DMS53 (cell line): ENCODE measurements at regions not wholly inside any gene's neighbourhood (a gene's known extent, or its start where the extent isn't known, plus 50 kb on each side); places are given as distances from the start of the nearest gene placed in this dataset.

Experiments
- DNase-seq: peaks from one replicate; lab custom pipeline; 2025; lab: John Stamatoyannopoulos, UW

- DNase-seq, result no peak
Observed at GRCh38 chr10:106520698-106521097, 643.8 kb downstream of the SORCS1 start.

- DNase-seq, result no peak
Observed at GRCh38 chr10:106519376-106520030, 645.0 kb downstream of the SORCS1 start.

- DNase-seq, result no peak
Observed at GRCh38 chr10:106515206-106515790, 649.2 kb downstream of the SORCS1 start.

- DNase-seq, result no peak
Observed at GRCh38 chr10:106513352-106513771, 651.1 kb downstream of the SORCS1 start.

GRCh38 chr10:106511917-106512316 lies 652.6 kb downstream of the SORCS1 start:
- DNase-seq, result no peak

GRCh38 chr10:106508950-106509349 lies 655.6 kb downstream of the SORCS1 start:
- DNase-seq, result no peak

GRCh38 chr10:106506526-106507283 lies 657.8 kb downstream of the SORCS1 start:
- DNase-seq, result no peak

- no peak for DNase-seq
Observed at GRCh38 chr10:106504536-106504935, 660.0 kb downstream of the SORCS1 start.

GRCh38 chr10:106502641-106503040 lies 661.9 kb downstream of the SORCS1 start:
- DNase-seq, result no peak

GRCh38 chr10:106500925-106501525 lies 663.5 kb downstream of the SORCS1 start:
- no peak for DNase-seq

GRCh38 chr10:106500041-106500924 lies 664.2 kb downstream of the SORCS1 start:
- no peak for DNase-seq

GRCh38 chr10:106499448-106499847 lies 665.1 kb downstream of the SORCS1 start:
- no peak for DNase-seq

- no peak for DNase-seq
Observed at GRCh38 chr10:106498675-106499074, 665.8 kb downstream of the SORCS1 start.

- DNase-seq, result no peak
Observed at GRCh38 chr10:106495931-106496330, 668.6 kb downstream of the SORCS1 start.

- no peak for DNase-seq
Observed at GRCh38 chr10:106493751-106494150, 670.8 kb downstream of the SORCS1 start.

GRCh38 chr10:106493226-106493625 lies 671.3 kb downstream of the SORCS1 start:
- no peak for DNase-seq

- DNase-seq, result no peak
Observed at GRCh38 chr10:106487726-106488125, 676.8 kb downstream of the SORCS1 start.

GRCh38 chr10:106481598-106482275 lies 682.8 kb downstream of the SORCS1 start:
- no peak for DNase-seq

- DNase-seq, result no peak
Observed at GRCh38 chr10:106479636-106480035, 684.9 kb downstream of the SORCS1 start.

- DNase-seq, result no peak
Observed at GRCh38 chr10:106474876-106475275, 689.6 kb downstream of the SORCS1 start.

GRCh38 chr10:106473129-106473685 lies 691.3 kb downstream of the SORCS1 start:
- DNase-seq, result no peak
